HL-60 (cell line): ENCODE measurements at regions not wholly inside any gene's neighbourhood (a gene's known extent, or its start where the extent isn't known, plus 50 kb on each side); places are given as distances from the start of the nearest gene placed in this dataset.

Experiments
- POLR2AphosphoS5 ChIP-seq: IDR thresholded peaks from 2 replicates; pipeline ENCODE4 v1.6.1; 2012; ENCODE audit warnings: low read depth
- TF ChIP-seq, protein P1 (sequence below): IDR thresholded peaks from one replicate; pipeline ENCODE4 v1.5.1; 2011; ENCODE audit warnings: low read length, control low read depth, inconsistent platforms; ENCODE audit not compliant: insufficient read depth

DNA sequence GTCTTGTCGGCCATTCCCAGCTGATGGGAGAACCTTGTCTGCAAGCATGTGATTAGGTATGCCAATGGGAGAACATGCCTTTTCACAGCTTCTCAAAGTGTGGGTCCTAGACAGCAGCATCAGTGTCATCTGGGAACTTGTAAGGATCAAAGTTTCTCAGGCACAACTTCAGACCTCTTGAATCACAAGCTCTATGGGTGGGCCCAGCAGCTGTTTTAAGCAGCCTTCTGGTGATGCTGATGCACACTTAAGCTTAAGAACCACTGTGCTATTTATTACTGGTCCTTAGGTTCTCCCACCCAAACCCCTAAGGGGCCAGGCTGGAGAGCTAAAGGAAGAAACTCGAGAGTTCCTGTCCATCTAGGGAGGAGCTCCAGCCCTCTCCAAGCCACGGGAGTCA lies 453.9 kb upstream of the PROK2 start:
- TF ChIP-seq, protein P1, sequence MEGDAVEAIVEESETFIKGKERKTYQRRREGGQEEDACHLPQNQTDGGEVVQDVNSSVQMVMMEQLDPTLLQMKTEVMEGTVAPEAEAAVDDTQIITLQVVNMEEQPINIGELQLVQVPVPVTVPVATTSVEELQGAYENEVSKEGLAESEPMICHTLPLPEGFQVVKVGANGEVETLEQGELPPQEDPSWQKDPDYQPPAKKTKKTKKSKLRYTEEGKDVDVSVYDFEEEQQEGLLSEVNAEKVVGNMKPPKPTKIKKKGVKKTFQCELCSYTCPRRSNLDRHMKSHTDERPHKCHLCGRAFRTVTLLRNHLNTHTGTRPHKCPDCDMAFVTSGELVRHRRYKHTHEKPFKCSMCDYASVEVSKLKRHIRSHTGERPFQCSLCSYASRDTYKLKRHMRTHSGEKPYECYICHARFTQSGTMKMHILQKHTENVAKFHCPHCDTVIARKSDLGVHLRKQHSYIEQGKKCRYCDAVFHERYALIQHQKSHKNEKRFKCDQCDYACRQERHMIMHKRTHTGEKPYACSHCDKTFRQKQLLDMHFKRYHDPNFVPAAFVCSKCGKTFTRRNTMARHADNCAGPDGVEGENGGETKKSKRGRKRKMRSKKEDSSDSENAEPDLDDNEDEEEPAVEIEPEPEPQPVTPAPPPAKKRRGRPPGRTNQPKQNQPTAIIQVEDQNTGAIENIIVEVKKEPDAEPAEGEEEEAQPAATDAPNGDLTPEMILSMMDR = no peak
- TF ChIP-seq POLR2AphosphoS5 = no peak
